Neural cell (in vitro differentiated cells): ENCODE measurements at regions not wholly inside any gene's neighbourhood (a gene's known extent, or its start where the extent isn't known, plus 50 kb on each side); places are given as distances from the start of the nearest gene placed in this dataset.

Experiments used
- POLR2AphosphoS5 ChIP-seq: IDR thresholded peaks from 2 replicates; pipeline ENCODE4 v1.6.1; 2012
- SMC3 ChIP-seq: fragments of 450-650 bp; conservative IDR thresholded peaks from 2 replicates; pipeline ENCODE4 v1.6.1; 2014; ENCODE audit warnings: antibody characterized with exemption, mild to moderate bottlenecking, moderate library complexity; ENCODE audit not compliant: poor library complexity
- TAF1 ChIP-seq: IDR thresholded peaks from 2 replicates; pipeline ENCODE4 v1.6.1; 2012; ENCODE audit warnings: low read depth
- TF ChIP-seq, protein P1 (sequence below): fragments of 450-650 bp; IDR thresholded peaks from 2 replicates; pipeline ENCODE4 v1.5.1; 2014; ENCODE audit warnings: antibody characterized with exemption, mild to moderate bottlenecking, moderate library complexity; ENCODE audit not compliant: poor library complexity, severe bottlenecking

DNA sequence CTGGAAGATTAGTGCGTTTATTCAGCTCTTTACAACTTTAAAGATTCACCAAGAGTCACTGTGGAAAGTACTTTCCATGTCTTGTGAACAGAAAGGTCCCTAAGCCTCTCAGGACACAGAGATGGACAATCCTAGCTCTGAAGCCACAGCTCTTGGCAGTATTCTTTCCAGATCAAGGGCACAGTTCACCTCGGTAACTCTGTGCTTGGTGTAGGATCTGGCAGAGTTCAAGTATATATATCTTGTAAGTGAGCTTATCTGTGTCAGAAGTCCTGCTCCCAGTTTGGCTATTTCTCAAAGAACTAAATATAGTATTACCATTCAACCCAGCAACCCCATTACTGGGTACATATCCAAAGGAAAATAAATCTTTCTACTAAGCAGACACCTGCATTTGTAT is 183.7 kb downstream of the CBLN1 start:
- no peak for TF ChIP-seq POLR2AphosphoS5
- TF ChIP-seq SMC3: no peak
- TF ChIP-seq TAF1: no peak
- TF ChIP-seq, protein P1, sequence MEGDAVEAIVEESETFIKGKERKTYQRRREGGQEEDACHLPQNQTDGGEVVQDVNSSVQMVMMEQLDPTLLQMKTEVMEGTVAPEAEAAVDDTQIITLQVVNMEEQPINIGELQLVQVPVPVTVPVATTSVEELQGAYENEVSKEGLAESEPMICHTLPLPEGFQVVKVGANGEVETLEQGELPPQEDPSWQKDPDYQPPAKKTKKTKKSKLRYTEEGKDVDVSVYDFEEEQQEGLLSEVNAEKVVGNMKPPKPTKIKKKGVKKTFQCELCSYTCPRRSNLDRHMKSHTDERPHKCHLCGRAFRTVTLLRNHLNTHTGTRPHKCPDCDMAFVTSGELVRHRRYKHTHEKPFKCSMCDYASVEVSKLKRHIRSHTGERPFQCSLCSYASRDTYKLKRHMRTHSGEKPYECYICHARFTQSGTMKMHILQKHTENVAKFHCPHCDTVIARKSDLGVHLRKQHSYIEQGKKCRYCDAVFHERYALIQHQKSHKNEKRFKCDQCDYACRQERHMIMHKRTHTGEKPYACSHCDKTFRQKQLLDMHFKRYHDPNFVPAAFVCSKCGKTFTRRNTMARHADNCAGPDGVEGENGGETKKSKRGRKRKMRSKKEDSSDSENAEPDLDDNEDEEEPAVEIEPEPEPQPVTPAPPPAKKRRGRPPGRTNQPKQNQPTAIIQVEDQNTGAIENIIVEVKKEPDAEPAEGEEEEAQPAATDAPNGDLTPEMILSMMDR: no peak
